ENCODE measurements at regions not wholly inside any gene's neighbourhood (a gene's known extent, or its start where the extent isn't known, plus 50 kb on each side); places are given as distances from the start of the nearest gene placed in this dataset.

DNA sequence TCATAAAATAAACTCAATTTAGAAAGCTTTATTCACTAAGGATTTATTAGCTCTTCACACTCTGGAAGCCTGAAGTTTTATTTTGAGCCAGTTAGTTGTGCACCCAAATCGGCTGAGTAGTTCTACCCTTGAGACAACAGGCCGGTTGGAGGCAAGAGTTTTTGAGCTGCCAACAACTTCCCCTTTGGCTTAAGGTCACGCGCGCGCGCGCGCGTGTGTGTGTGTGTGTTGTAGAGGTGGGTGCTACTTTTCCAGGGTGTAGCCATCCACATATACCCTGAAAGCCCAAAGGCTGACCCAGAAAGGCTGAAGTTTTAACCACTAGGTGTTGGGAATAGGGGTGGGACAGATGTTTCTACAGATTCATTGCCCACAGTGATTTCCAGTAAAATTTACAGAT lies 150.2 kb upstream of the LHCGR start:
- no peak for TF ChIP-seq ZNF274 (IDR thresholded peaks at IDR 0.05; ENCODE audit: borderline replicate concordance, extremely low read depth, low read length)
- TF ChIP-seq, protein P1, sequence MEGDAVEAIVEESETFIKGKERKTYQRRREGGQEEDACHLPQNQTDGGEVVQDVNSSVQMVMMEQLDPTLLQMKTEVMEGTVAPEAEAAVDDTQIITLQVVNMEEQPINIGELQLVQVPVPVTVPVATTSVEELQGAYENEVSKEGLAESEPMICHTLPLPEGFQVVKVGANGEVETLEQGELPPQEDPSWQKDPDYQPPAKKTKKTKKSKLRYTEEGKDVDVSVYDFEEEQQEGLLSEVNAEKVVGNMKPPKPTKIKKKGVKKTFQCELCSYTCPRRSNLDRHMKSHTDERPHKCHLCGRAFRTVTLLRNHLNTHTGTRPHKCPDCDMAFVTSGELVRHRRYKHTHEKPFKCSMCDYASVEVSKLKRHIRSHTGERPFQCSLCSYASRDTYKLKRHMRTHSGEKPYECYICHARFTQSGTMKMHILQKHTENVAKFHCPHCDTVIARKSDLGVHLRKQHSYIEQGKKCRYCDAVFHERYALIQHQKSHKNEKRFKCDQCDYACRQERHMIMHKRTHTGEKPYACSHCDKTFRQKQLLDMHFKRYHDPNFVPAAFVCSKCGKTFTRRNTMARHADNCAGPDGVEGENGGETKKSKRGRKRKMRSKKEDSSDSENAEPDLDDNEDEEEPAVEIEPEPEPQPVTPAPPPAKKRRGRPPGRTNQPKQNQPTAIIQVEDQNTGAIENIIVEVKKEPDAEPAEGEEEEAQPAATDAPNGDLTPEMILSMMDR (IDR thresholded peaks at IDR 0.05; ENCODE audit: control extremely low read depth in 1 of 3, insufficient read depth in 1 of 3, low read depth in 1 of 3, low read length in 3 of 3), result no peak
- no peak for TF ChIP-seq JUN (IDR thresholded peaks at IDR 0.05; ENCODE audit: low read depth, low read length)
- TF ChIP-seq MAFK (IDR thresholded peaks at IDR 0.05; ENCODE audit: low read depth, low read length), result no peak
- no peak for TF ChIP-seq HDAC2 (IDR thresholded peaks at IDR 0.05; ENCODE audit: borderline replicate concordance in 1 of 2, low read depth in 2 of 2, low read length in 2 of 2)
- no peak for TF ChIP-seq POLR2A (IDR thresholded peaks at IDR 0.05; ENCODE audit: control extremely low read depth in 1 of 2, low read depth in 2 of 2, low read length in 2 of 2)
- TF ChIP-seq TAF7 (optimal IDR thresholded peaks at IDR 0.05; ENCODE audit: borderline replicate concordance, low read depth, low read length), result no peak
- no peak for TF ChIP-seq YY1 (IDR thresholded peaks at IDR 0.05; ENCODE audit: low read depth, low read length)
- TF ChIP-seq, protein P2, sequence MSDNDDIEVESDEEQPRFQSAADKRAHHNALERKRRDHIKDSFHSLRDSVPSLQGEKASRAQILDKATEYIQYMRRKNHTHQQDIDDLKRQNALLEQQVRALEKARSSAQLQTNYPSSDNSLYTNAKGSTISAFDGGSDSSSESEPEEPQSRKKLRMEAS (IDR thresholded peaks at IDR 0.05), result no peak
- TF ChIP-seq JUND (IDR thresholded peaks at IDR 0.05; ENCODE audit: low read length), result no peak
- TF ChIP-seq FOSL1 (IDR thresholded peaks at IDR 0.05; ENCODE audit: insufficient read depth, low read depth, low read length), result no peak
- TF ChIP-seq POLR2AphosphoS5 (IDR thresholded peaks at IDR 0.05; ENCODE audit: low read depth, low read length), result no peak
